Left colon (tissue), 2 donors: ENCODE measurements at regions not wholly inside any gene's neighbourhood (a gene's known extent, or its start where the extent isn't known, plus 50 kb on each side); places are given as distances from the start of the nearest gene placed in this dataset.

Source experiments
- ATAC-seq: fragments of 200-7000 bp; cut with Tn5 transposase; one replicate; pipeline ENCODE4 v1.9.1; 2020; ENCODE audit warnings: mild to moderate bottlenecking, moderate library complexity
- DNase-seq, 2 donors: peaks; one replicate each; pipeline ENCODE4 v3.0.0-alpha.2; 2020
- intact Hi-C, 2 donors: fragments of 100-400 bp; cut with DNase I in 1 of 2; cut with micrococcal nuclease in 1 of 2; formaldehyde crosslinking; loops; one replicate each; pipeline versions ENCODE4 v1.11.2 to v1.14.0; 2022; cut with DNase I, micrococcal nuclease
- donor health status: DM: no; HTN: no; CAD: no.
- donor health status: DM: yes; HTN: yes; CAD: no.

DNA sequence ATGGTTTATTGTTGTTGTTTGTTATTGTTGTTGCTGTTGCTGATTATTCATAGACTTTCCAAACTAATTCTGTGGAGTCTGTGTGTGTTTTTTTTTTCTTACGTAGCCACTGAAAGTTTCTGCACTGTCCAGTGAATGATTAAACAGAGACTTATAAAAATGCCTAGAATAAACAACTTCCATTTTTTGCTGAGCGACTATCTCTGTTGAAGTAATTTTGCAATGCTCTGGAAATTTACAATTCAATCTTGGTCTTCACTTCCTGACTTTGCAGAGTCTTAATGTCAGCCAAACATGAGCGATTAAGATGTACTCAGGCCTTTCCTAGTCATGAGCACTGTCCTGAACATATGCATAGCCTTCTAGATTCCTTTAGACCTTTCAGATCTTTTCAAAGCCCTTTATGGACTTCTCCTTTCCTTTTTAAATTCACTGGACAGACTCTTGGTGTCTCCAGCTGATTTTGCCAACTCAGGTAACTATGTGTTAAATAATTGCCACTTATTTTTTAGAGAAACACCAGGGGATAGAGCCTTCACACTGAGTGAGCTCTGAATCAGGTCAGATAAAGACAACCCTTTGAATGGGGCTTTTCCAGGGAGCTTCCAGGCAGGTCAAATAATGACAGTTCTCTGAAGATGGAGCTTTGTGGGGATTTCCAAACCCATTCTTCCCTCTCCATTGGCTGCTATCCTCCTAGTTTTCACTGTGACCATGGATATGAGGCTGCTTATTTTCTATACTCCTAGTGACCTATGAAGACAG is 622.8 kb upstream of the EPHA7 start:
- intact Hi-C loops = no loop called here
- peak; percentile 78 for ATAC-seq
- no peak for DNase-seq

DNA sequence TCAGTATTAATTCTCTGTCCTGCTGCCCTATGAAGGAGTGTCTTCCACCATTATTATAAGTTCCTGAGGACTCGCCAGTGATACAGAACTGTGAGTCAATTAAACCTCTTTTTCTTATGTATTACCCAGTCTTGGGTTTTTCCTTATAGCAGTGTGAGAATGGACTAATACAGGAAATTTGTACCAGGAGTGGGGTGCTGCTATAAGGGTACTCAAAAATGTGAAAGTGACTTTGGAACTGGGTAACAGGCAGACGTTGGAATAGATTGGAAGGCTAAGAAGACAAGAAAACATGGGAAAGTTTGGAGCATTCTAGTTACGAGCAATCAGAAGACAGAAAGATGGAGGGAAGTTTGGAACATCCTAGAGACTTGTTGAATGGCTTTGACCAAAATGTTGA is 616.7 kb upstream of the EPHA7 start:
- ATAC-seq (no peak), DNase-seq (no peak)
- intact Hi-C loops = no loop called here

DNA sequence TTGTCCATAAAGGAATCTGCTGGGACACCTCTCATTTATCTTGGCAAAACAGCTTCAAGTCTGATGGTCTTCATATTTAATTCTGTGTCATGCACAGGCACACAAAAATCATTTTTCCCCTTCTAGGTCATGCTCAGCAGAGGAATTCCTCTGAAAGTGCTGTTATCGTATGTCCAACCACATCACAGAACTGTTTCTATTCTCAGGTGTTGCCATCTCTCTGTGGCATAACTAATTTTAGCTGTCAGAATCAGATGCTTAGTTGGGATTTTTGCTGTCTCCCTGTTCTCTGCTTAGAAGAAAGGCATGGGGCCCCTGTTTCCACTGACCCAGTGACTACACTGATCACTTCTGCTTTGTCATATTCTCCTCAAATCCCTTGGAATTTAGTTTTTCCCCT is 608.0 kb upstream of the EPHA7 start:
- ATAC-seq (no peak), DNase-seq (no peak)
- intact Hi-C loops = no loop called here

DNA sequence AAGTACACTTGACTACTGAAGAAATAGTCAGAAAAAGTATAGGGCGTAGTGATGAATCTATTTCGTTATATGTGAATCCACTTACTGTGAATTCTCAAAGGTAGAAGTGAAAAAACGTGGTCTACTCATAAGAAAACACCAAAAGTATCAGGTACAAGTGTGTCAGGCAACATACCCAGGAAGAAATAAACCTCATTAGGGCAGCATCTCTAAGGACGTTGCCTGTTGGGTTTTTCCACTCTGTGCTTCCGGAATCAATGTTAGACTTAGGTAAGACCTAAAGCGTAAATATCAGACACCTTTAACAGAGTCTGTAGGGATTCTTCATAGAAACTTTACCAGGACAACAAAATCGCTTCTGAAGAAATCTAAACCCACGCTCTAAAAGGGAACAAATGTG is 607.2 kb upstream of the EPHA7 start:
- ATAC-seq = no peak
- DNase-seq = no peak
- intact Hi-C loops = no loop called here

DNA sequence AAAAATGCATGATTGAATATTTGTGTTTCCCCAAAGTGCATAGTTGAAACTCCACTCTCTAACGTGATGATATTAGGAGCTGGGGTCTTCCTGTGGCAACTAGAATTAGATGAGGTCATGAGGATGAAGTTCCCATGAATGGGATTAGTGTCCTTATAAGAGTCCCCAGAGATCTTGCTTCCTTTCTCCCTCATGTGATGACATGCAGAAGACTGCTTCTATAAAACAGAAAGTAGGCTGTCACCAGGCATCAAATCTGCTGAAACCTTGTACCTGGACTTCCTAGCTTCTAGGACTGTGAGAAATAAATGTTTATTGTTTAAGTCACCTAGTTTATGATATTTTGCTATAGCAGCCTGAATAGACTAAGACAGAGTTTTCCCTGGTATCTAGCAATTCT is 586.5 kb upstream of the EPHA7 start:
- intact Hi-C loops = no loop called here
- ATAC-seq = no peak
- DNase-seq = no peak

DNA sequence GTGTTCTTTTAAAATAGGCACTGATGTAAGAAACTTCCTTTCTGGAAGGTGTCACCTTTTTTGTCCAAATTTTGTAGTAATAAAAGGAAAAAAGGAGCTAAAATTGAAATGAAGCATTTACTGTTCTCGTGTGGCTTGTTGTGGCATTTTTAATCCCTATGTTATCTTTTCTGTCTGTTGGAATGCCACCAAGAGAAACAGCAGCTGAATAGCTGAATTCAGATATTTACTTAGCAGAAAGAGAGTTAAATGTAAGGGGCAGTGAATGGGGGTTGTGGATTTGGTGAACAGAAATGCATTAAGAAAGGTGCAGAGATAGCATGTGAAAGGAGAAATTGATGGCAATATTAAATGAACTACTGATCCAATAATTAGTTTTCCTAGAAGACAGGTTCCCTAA is 573.6 kb upstream of the EPHA7 start:
- no peak for ATAC-seq
- no peak for DNase-seq
- intact Hi-C loops = no loop called here

DNA sequence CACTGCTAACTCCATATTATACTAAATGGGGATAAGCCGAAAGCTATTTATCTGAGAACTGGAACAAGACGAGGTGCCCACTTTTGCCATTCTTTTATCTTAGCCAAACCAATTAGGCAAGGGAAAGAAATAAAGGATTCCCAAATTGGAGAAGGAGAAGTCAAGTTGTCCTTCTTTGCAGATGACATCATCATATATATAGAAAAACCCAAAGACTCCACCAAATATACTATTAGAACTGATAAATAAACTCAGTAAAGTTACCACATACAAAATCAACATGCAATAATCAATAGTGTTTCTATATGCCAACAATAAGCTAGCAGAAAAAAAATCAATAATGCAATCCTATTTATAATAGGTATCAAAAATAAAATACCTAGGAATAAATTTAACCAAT is 570.3 kb upstream of the EPHA7 start:
- DNase-seq (no peak), ATAC-seq (no peak)
- intact Hi-C loops = no loop called here

DNA sequence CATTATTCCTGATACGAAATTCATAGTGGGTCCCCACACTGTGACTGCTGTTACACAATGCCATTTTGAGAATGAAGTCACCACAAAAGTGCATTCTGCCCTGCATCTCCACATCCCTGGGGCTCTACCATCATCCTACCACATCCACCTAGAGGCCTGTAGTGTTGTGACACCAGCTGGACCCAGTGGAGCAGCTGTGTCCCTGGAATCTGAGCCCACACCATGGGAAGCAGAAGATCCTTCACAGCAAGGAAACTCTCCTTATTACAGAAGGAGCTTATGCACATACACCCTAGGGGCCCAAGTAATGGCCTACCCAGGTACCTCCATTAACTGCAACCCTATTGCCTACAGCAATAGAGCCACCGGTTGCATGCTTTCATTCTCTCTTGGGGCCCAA is 566.6 kb upstream of the EPHA7 start:
- ATAC-seq = no peak
- intact Hi-C loops = no loop called here

DNA sequence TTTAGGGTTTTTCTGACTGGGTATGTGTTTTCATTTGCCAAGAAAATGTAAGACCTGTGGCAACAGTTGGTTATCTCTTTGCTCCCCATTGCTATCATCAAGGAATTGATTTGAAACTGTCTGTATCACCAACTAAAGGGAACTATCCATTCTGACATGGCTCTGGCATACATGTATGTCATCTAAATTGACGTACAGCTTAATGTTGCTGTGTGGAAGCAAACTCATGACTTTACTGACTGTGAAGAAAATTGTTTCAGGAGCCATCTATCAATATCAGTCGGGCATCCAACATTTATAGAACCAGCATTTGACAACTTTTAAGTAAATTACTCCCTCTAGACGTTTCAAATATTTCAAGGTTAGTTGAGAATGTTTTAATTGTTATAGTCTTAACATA is 555.8 kb upstream of the EPHA7 start:
- intact Hi-C loops = no loop called here
- DNase-seq = no peak
- ATAC-seq = no peak

More for the DNA sequence above, 566.6 kb upstream of the EPHA7 start:
- DNase-seq = no peak

DNA sequence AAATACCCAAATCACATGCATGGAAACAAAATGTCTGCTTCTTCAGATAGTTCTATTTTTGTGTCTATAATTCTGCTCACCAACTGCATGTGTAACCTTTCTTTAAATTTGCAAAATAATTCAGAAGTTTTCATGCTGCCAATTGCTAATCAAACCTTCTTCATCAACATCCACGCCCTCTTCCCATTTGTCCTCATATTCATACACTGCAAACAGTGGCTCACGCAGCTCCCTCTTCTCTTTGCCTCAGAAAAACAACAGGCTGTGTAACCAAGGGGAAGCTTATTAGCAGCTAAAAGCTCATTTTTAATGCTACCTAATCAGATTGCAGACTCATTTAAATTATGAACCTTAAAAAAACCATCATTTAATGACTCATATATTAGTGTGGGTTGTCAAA is 555.0 kb upstream of the EPHA7 start:
- DNase-seq (no peak), ATAC-seq (no peak)
- intact Hi-C loops = no loop called here

DNA sequence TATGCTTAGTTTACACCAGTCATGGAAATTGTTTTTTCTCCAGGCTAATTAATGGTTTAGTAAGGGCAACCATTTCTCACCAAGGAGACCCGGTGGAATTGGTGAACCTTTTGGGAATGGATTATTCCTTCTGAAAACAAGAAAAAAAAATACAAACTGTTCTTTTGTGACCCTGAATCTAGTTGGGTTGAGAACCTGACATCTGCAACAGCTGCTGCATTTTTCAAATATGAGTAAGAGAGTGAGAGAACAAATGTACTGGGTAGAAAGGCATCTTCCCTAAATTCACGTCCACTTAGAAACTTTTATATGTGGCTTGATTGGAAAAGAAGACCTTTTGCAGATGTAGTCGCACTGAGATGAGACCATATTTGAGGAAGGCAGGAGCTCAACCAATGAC is 553.4 kb upstream of the EPHA7 start:
- no peak for ATAC-seq
- no peak for DNase-seq
- intact Hi-C loops = no loop called here

DNA sequence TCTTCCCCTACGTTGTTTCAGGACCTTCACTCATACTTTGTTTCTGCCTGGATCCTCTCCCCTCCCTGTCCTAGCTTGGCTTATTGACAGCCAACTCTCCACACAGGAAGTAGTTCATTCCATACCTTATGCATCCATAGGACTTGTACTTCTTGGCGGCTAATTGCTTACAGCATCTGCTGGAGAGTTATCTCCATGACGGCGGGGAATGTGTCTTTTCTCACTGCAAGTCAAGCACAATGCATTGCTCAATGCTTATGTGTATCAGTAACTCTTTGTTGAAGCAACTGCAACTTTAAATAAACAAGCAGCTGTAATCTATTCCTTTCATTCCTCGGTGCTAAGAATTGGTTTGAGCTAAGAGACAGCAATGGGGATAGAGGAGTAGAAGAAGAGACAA is 551.3 kb upstream of the EPHA7 start:
- ATAC-seq (no peak), DNase-seq (no peak)
- intact Hi-C loops = no loop called here

DNA sequence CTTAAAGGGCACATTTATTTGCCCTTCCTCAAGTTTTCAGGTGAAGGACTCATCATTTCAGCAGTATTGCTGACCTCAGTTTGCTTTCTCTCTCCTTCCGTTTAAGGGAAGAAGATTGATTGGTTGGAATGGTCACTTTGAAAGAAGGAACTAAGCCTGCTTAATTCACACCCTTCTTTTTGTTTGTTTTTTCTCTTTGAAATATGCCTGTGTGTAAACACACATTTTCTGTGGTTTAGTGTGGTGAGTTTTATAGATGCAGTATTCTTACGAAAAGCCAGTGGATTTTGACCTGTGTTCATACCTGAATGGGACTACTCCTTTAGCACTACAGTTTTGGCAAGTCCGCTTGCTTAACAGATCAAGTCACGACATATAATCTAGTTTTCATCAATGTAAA is 548.8 kb upstream of the EPHA7 start:
- intact Hi-C loops = no loop called here
- peak; percentile 94 for ATAC-seq
- no peak for DNase-seq

DNA sequence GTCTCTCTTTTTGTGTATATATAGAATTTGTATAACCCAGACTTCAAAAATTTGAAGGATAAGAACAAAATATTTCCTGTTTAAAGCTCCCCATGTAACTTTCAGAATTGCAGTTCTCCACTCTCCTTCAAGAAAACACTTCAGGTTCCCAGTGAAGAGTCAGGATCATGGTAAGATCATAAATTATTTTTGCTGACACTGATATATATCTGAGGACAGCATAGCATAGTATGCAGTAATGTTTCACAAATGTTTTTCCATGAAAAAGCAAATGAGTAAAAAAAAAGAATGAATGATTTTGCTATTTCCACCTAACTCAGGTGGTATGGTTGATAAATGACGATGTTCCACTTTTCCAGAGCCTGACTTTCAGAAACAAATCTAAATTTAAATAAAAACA is 545.6 kb upstream of the EPHA7 start:
- no peak for ATAC-seq
- intact Hi-C loops = no loop called here
- no peak for DNase-seq

DNA sequence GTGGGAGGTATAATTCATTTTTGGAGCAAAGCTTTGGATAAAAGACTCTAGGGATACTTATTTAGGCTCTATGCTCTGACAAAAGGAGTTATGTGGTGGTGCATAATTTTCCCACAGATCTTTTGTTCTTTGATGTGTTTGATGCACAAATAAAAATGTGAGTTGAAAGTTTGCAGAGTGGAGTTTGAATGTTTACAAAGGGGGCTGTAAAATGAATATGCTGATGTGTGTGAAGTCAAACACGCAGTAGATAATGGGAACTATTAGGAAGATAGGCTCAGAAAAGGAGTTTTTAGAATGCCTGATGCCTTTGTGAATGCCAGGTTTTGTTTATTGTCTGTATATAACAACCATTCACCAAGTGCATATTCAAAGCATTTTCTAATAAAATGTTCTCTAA is 545.0 kb upstream of the EPHA7 start:
- ATAC-seq (no peak), DNase-seq (no peak)
- intact Hi-C loops = no loop called here

DNA sequence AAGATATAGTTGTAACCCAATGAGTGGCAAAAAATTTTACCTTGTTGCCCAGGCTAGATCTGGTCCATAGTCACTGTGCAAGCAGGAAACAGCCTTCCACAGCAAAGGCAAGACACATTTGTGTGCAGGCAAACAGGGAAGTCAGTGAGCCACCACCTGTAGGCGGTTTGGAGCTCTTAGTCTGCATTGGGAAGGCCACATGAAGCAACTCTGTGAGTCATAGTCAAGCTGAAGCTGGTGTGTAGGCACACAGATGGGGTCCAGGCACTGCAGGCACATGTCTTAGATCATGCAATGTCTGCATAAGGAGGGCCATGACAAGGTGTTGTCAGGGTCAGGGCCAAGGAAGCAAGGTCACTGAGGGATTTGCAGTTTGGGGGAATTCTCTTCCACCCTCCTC is 543.2 kb upstream of the EPHA7 start:
- intact Hi-C loops = no loop called here
- ATAC-seq = peak; percentile 20
- no peak for DNase-seq

DNA sequence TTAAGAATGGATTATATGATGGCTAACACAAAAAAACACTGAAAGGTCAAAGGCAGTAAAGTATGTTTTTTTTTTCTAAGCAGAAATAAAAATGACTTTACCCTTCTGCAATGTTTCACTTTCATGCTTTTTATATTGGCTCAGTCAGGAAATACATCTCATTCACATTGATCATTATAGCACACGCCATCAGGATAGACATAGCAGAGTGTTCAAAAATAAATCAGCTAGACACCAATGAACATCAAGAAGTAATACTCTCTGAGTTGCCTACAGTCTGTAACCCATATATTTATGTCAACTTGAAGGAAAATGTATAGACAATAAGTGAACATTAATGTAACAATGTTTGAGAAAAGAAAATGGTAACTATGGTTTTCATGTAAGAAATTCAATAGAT is 535.2 kb upstream of the EPHA7 start:
- no peak for DNase-seq
- no peak for ATAC-seq
- intact Hi-C loops = no loop called here

DNA sequence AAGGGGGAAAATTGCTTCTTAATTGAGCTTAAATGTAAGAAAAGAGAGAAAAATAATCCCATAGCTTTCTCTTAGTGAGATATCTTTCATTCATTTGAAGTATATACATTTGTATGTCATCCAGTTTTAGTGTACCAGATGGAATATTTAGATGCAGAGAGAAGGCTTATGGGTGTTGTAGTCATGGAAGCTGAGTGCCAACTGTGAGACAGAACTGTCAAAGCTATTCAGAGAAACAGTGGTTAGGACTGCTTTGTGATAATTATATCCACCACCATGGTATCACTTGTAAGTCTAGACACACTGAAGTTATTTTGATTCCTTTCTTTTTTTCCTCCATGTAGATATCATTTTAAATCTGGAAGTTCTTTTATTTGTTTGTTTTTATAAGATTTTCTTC is 524.3 kb upstream of the EPHA7 start:
- intact Hi-C loops = no loop called here
- ATAC-seq = no peak
- no peak for DNase-seq

DNA sequence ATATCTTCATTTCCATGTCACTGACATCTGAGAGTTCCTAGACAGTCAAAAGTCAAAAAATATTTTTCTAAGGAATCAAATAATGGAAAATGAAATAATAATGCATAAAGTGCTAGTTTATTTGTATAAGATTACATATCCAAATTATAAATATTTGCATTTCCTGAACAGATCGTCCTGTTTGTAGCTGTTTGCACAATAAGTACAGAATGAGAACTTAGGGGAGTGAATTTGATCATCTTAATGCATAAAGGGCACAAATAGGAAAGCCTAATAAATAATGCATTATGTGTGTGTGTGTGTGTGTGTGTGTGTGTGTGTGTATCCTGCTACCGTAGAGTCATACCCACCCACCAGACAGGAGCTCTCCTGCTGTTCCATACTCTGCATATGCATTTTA is 521.0 kb upstream of the EPHA7 start:
- ATAC-seq = no peak
- no peak for DNase-seq
- intact Hi-C loops = no loop called here

DNA sequence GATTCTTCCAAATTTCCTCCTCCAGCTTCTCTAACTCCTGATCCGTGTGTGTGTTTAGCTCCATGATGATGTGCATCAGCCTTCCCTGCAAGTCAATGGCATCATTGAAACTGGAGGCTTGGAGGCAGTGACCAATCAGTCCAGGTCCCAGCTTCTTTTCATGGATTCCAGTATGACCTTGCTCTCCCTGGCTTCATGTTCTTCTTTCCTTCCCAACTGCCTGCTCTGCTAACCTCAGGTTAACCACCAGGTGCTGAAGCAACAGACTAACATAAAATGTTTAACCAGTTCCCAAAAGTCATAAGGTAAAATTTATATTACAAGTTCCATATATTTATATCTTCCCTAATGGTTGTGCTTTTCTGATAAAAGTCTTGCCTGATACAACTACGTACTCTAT is 512.8 kb upstream of the EPHA7 start:
- no peak for ATAC-seq
- intact Hi-C loops = no loop called here
- no peak for DNase-seq

DNA sequence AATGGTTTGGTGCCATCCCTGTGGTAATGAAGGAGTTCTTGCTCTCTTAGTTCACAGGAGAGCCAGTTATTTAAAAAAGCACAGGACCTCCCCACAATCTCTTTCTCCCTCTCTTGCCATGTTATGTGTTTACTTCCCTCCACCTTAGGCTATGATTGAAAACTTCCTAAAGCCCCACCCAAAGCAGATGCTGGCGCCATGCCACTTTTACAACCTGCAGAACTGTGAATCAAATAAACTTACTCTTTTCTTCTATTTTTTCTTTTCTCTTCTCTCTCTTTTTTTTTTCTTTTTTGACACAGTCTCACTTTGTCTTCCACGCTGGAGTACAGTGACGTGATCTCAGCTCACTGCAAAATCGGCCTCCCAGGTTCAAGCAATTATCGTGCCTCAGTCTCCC is 508.4 kb upstream of the EPHA7 start:
- peak in 1 of 2 donors; percentile 49 for DNase-seq
- peak; percentile 28 for ATAC-seq
- intact Hi-C loops = no loop called here

DNA sequence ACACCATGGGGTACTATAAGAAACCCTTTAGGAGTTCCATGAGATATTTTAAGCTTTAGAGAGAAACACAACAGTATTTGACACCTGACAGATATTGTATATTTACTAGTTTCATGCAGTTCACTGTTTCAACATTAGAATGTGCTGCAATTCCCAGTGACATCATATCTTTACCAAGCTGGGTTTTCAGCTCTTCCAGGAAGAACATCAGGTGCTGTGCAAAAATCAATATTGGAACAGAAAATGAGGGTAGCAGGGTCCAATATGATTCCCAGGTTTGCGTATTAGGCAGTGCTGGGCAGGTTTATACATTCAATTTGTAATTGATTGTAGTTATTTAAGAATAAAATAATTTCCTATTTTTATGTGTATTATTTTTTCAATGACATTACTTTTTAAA is 500.0 kb upstream of the EPHA7 start:
- ATAC-seq (no peak), DNase-seq (no peak)
- intact Hi-C loops = no loop called here
